ENCODE measurements at regions not wholly inside any gene's neighbourhood (a gene's known extent, or its start where the extent isn't known, plus 50 kb on each side); places are given as distances from the start of the nearest gene placed in this dataset.

GRCh38 chr13:30031488-30031887, 181.1 kb upstream of the UBL3 start:
- intact Hi-C loops (cut with micrococcal nuclease; ENCODE audit: unreplicated experiment), result no loop called here

GRCh38 chr13:30030141-30030750, 179.8 kb upstream of the UBL3 start:
- BruUV-seq (replicated peaks), result no TSS peak
- POLR2A ChIA-PET, result no interaction called here
- intact Hi-C loops (cut with micrococcal nuclease; ENCODE audit: unreplicated experiment), result no loop called here

More at GRCh38 chr13:30031488-30031887, 181.1 kb upstream of the UBL3 start:
- Histone ChIP-seq H3K27me3 (ENCODE audit: control insufficient read depth, insufficient read depth, low read length) (no peaks in the 10 kb centered on the region), H3K4me3 (ENCODE audit: low read depth in 2 of 2, low read length in 2 of 2) (no peak overlapping the region), H3K4me1 (ENCODE audit: control insufficient read depth, insufficient read depth, low read length) (no peaks in the 10 kb centered on the region), H3K9me3 (ENCODE audit: control insufficient read depth, insufficient read depth, low read depth, low read length) (no peaks in the 10 kb centered on the region), H3K27ac (ENCODE audit: low read length) (no peak overlapping the region), H3K36me3 (ENCODE audit: control insufficient read depth, insufficient read depth, low read length) (no peaks in the 10 kb centered on the region)
- TF ChIP-seq CTCF (IDR thresholded peaks at IDR 0.05) (no peak), POLR2AphosphoS5 (IDR thresholded peaks at IDR 0.05; ENCODE audit: low read depth, low read length) (no peak), SIN3A (IDR thresholded peaks at IDR 0.05; ENCODE audit: borderline replicate concordance, insufficient read depth, low read depth, low read length) (no peak), REST (IDR thresholded peaks at IDR 0.05; ENCODE audit: insufficient read depth in 1 of 2, low read depth in 2 of 2, low read length in 1 of 2) (no peak), TCF7L2 (IDR thresholded peaks at IDR 0.05; ENCODE audit: low read depth, low read length) (no peak)
- POLR2A ChIA-PET, result no interaction called here
- no peak for DNase-seq (ENCODE audit: low read depth, low spot score)
- in situ Hi-C loops (cut with HindIII; ENCODE audit: low pct_unique_long_range_greater_than_20kb, low sequenced_read_pairs), result no loop called here
- CTCF ChIA-PET, result no interaction called here
- no TSS peak for BruUV-seq (replicated peaks)
- ATAC-seq, result no peak

More at GRCh38 chr13:30030141-30030750, 179.8 kb upstream of the UBL3 start:
- in situ Hi-C loops (cut with HindIII; ENCODE audit: low pct_unique_long_range_greater_than_20kb, low sequenced_read_pairs), result no loop called here
- no peak for ATAC-seq
- Histone ChIP-seq H3K36me3 (ENCODE audit: control insufficient read depth, insufficient read depth, low read length) (no peaks in the 10 kb centered on the region), H3K27me3 (ENCODE audit: control insufficient read depth, insufficient read depth, low read length) (no peaks in the 10 kb centered on the region), H3K4me3 (ENCODE audit: low read depth in 2 of 2, low read length in 2 of 2) (no peak overlapping the region), H3K9me3 (ENCODE audit: control insufficient read depth, insufficient read depth, low read depth, low read length) (no peaks in the 10 kb centered on the region), H3K4me1 (ENCODE audit: control insufficient read depth, insufficient read depth, low read length) (no peaks in the 10 kb centered on the region), H3K27ac (ENCODE audit: low read length) (no peak overlapping the region)
- no peak for TF ChIP-seq POLR2AphosphoS5 (IDR thresholded peaks at IDR 0.05; ENCODE audit: low read depth, low read length)
- no peak for TF ChIP-seq SIN3A (IDR thresholded peaks at IDR 0.05; ENCODE audit: borderline replicate concordance, insufficient read depth, low read depth, low read length)
- TF ChIP-seq CTCF (IDR thresholded peaks at IDR 0.05), result no peak
- TF ChIP-seq TCF7L2 (IDR thresholded peaks at IDR 0.05; ENCODE audit: low read depth, low read length), result no peak
- no peak for TF ChIP-seq REST (IDR thresholded peaks at IDR 0.05; ENCODE audit: insufficient read depth in 1 of 2, low read depth in 2 of 2, low read length in 1 of 2)
- CTCF ChIA-PET, result no interaction called here
- DNase-seq (ENCODE audit: low read depth, low spot score), result no peak
